Nephron (organoid): ENCODE measurements at regions not wholly inside any gene's neighbourhood (a gene's known extent, or its start where the extent isn't known, plus 50 kb on each side); places are given as distances from the start of the nearest gene placed in this dataset.
A peak's percentile ranks its signal among the peaks of the same experiment; 100 is the strongest.

Source experiments
- H3K27ac Mint-ChIP-seq, 3 experiments: 2 replicates each; pipeline ENCODE4 v1.8.0; 2020; ENCODE audit warnings: mixed read lengths in 3 of 3, mild to moderate bottlenecking in 2 of 3, moderate library complexity in 1 of 3
- H3K27me3 Mint-ChIP-seq: 2 replicates; pipeline ENCODE4 v1.8.0; 2021; ENCODE audit warnings: low read depth, mild to moderate bottlenecking, moderate library complexity, mixed read lengths
- H3K36me3 Mint-ChIP-seq: 2 replicates; pipeline ENCODE4 v1.8.0; 2020; ENCODE audit warnings: low read depth, mixed read lengths
- H3K4me1 Mint-ChIP-seq: 2 replicates; pipeline ENCODE4 v1.8.0; 2020; ENCODE audit warnings: mixed read lengths
- H3K4me3 Mint-ChIP-seq, 3 experiments: 2 replicates each; pipeline ENCODE4 v1.8.0; 2020; ENCODE audit warnings: mild to moderate bottlenecking in 3 of 3, mixed read lengths in 3 of 3, moderate library complexity in 2 of 3
- H3K9me3 Mint-ChIP-seq: 2 replicates; pipeline ENCODE4 v1.8.0; 2020; ENCODE audit warnings: mixed read lengths
- CTCF ChIP-seq, 3 experiments: fragments of 200-600 bp; sonication (generic); IDR thresholded peaks; one replicate each; pipeline ENCODE4 v1.5.0; 2021; ENCODE audit warnings: antibody characterized with exemption in 3 of 3; ENCODE audit not compliant: unreplicated experiment in 3 of 3

- Mint-ChIP-seq H3K9me3 (peaks cover 4% of the 10 kb centered on the region), H3K27me3 (peaks cover 38% of the 10 kb centered on the region), H3K27ac (peak overlapping the region in 1 of 3 experiments; percentile 57), H3K36me3 (no peaks in the 10 kb centered on the region), H3K4me1 (peaks cover 38% of the 10 kb centered on the region), H3K4me3 (no peak overlapping the region)
- no peak for TF ChIP-seq CTCF (IDR thresholded peaks at IDR 0.05; ENCODE audit: unreplicated experiment in 3 of 3)
Observed at GRCh38 chr6:170176136-170176897, 114.6 kb downstream of the DLL1 start.

- Mint-ChIP-seq H3K4me1 (peaks cover 38% of the 10 kb centered on the region), H3K27ac (peak overlapping the region in 1 of 3 experiments; percentile 57), H3K27me3 (peaks cover 31% of the 10 kb centered on the region), H3K4me3 (no peak overlapping the region), H3K9me3 (peaks cover 4% of the 10 kb centered on the region), H3K36me3 (no peaks in the 10 kb centered on the region)
- no peak for TF ChIP-seq CTCF (IDR thresholded peaks at IDR 0.05; ENCODE audit: unreplicated experiment in 3 of 3)
Observed at GRCh38 chr6:170175644-170176135, 115.2 kb downstream of the DLL1 start.

- H3K9me3 Mint-ChIP-seq, result peaks cover 4% of the 10 kb centered on the region
- peaks cover 38% of the 10 kb centered on the region for H3K4me1 Mint-ChIP-seq
- no peak for TF ChIP-seq CTCF (IDR thresholded peaks at IDR 0.05; ENCODE audit: unreplicated experiment in 3 of 3)
- peaks cover 30% of the 10 kb centered on the region for H3K27me3 Mint-ChIP-seq
- H3K4me3 Mint-ChIP-seq, result no peak overlapping the region
- peak overlapping the region in 2 of 3 experiments; percentile 66 to 74 for H3K27ac Mint-ChIP-seq
- H3K36me3 Mint-ChIP-seq, result no peaks in the 10 kb centered on the region
Observed at GRCh38 chr6:170174771-170175643, 115.9 kb downstream of the DLL1 start.

GRCh38 chr6:170174124-170174770 lies 116.6 kb downstream of the DLL1 start:
- peaks cover 36% of the 10 kb centered on the region for H3K4me1 Mint-ChIP-seq
- no peaks in the 10 kb centered on the region for H3K36me3 Mint-ChIP-seq
- H3K4me3 Mint-ChIP-seq, result peak overlapping the region in 1 of 3 experiments; percentile 65
- TF ChIP-seq CTCF (IDR thresholded peaks at IDR 0.05; ENCODE audit: unreplicated experiment in 3 of 3), result no peak
- H3K27ac Mint-ChIP-seq, result peak overlapping the region; percentile 66 to 74 (median 70)
- peaks cover 4% of the 10 kb centered on the region for H3K9me3 Mint-ChIP-seq
- H3K27me3 Mint-ChIP-seq, result peaks cover 29% of the 10 kb centered on the region

- peaks cover 31% of the 10 kb centered on the region for H3K4me1 Mint-ChIP-seq
- H3K27me3 Mint-ChIP-seq, result peaks cover 26% of the 10 kb centered on the region
- peak overlapping the region; percentile 36 to 74 (median 70) for H3K27ac Mint-ChIP-seq
- H3K4me3 Mint-ChIP-seq, result no peak overlapping the region
- TF ChIP-seq CTCF (IDR thresholded peaks at IDR 0.05; ENCODE audit: unreplicated experiment in 3 of 3), result no peak
- no peaks in the 10 kb centered on the region for H3K36me3 Mint-ChIP-seq
- H3K9me3 Mint-ChIP-seq, result peaks cover 6% of the 10 kb centered on the region
Observed at GRCh38 chr6:170173335-170173881, 117.5 kb downstream of the DLL1 start.
